Mesenchymal stem cell (in vitro differentiated cells and primary cell): ENCODE measurements at regions not wholly inside any gene's neighbourhood (a gene's known extent, or its start where the extent isn't known, plus 50 kb on each side); places are given as distances from the start of the nearest gene placed in this dataset.

ENCODE experiments used
- DNase-seq: peaks from one replicate; pipeline ENCODE4 v3.0.0-alpha.2; 2013
- H2AFZ ChIP-seq: one replicate; pipeline ENCODE4 v1.6.1; 2013; ENCODE audit warnings: low read depth, mild to moderate bottlenecking, control low read depth, inconsistent platforms, low read length, moderate library complexity
- H2AK5ac ChIP-seq: 2 replicates; pipeline ENCODE4 v1.6.1; 2013; ENCODE audit warnings: low read length, moderate library complexity, mild to moderate bottlenecking, inconsistent platforms; ENCODE audit not compliant: severe bottlenecking
- H2BK120ac ChIP-seq: one replicate; pipeline ENCODE4 v1.6.1; 2013; ENCODE audit warnings: low read depth, mild to moderate bottlenecking, inconsistent platforms, low read length, moderate library complexity
- H2BK12ac ChIP-seq, 2 experiments: one replicate each; pipeline ENCODE4 v1.6.1; 2013; ENCODE audit warnings: inconsistent platforms in 2 of 2, low read length in 2 of 2, mild to moderate bottlenecking in 2 of 2, moderate library complexity in 2 of 2, control low read depth in 1 of 2
- H2BK15ac ChIP-seq: one replicate; pipeline ENCODE4 v1.6.1; 2013; ENCODE audit warnings: mild to moderate bottlenecking, low read depth, inconsistent platforms; ENCODE audit not compliant: poor library complexity, severe bottlenecking
- H2BK5ac ChIP-seq: 2 replicates; pipeline ENCODE4 v1.6.1; 2013; ENCODE audit warnings: low read depth, mild to moderate bottlenecking, low read length, control low read depth, inconsistent platforms; ENCODE audit not compliant: poor library complexity, severe bottlenecking
- H3K14ac ChIP-seq, 2 experiments: one replicate each; pipeline ENCODE4 v1.6.1; 2013; ENCODE audit warnings: inconsistent platforms in 2 of 2, low read length in 2 of 2, control low read depth in 1 of 2, mild to moderate bottlenecking in 1 of 2, moderate library complexity in 1 of 2
- H3K18ac ChIP-seq, 2 experiments: one replicate each; pipeline ENCODE4 v1.6.1; 2013; ENCODE audit warnings: inconsistent platforms in 2 of 2, low read length in 2 of 2, control low read depth in 1 of 2, low read depth in 1 of 2, mild to moderate bottlenecking in 1 of 2
- H3K23ac ChIP-seq, 2 experiments: one replicate each; pipeline ENCODE4 v1.6.1; 2013; ENCODE audit warnings: inconsistent platforms in 2 of 2, low read length in 2 of 2, mild to moderate bottlenecking in 2 of 2, moderate library complexity in 2 of 2, control low read depth in 1 of 2
- H3K27ac ChIP-seq: 2 replicates; pipeline ENCODE4 v1.5.1; 2013; ENCODE audit warnings: mild to moderate bottlenecking, moderate library complexity, low read length, control low read depth, inconsistent platforms; ENCODE audit not compliant: poor library complexity, severe bottlenecking
- H3K27me3 ChIP-seq, 2 experiments: 2 replicates each; pipeline versions ENCODE4 v1.6.1 to v1.7.0; 2013; ENCODE audit warnings: low read length in 2 of 2, mild to moderate bottlenecking in 2 of 2, moderate library complexity in 2 of 2, control low read depth in 1 of 2, inconsistent platforms in 1 of 2; ENCODE audit not compliant: control insufficient read depth in 1 of 2, insufficient read depth in 1 of 2
- H3K36me3 ChIP-seq, 2 experiments: 2 replicates each; pipeline versions ENCODE4 v1.6.1 to v1.7.0; 2013; ENCODE audit warnings: low read length in 2 of 2, control low read depth in 1 of 2, inconsistent platforms in 1 of 2, low read depth in 1 of 2, mild to moderate bottlenecking in 1 of 2; ENCODE audit not compliant: insufficient read depth in 2 of 2, control insufficient read depth in 1 of 2
- H3K4ac ChIP-seq, 2 experiments: one replicate each; pipeline ENCODE4 v1.6.1; 2013; ENCODE audit warnings: inconsistent platforms in 2 of 2, low read length in 2 of 2, mild to moderate bottlenecking in 2 of 2, moderate library complexity in 2 of 2, control low read depth in 1 of 2, low read depth in 1 of 2
- H3K4me1 ChIP-seq: 2 replicates; pipeline ENCODE4 v1.6.1; 2013; ENCODE audit warnings: low read depth, low read length, control low read depth; ENCODE audit not compliant: control insufficient read depth, insufficient read depth
- H3K4me2 ChIP-seq: 2 replicates; pipeline ENCODE4 v1.6.1; 2013; ENCODE audit warnings: low read length, mild to moderate bottlenecking, inconsistent platforms; ENCODE audit not compliant: poor library complexity, severe bottlenecking
- H3K4me3 ChIP-seq, 2 experiments: 2 replicates each; pipeline versions ENCODE4 v1.5.1 to v1.7.0; 2013; ENCODE audit warnings: low read length in 2 of 2, mild to moderate bottlenecking in 2 of 2, control low read depth in 1 of 2, low read depth in 1 of 2; ENCODE audit not compliant: insufficient read depth in 1 of 2
- H3K79me1 ChIP-seq: replicated peaks from 2 replicates; pipeline ENCODE4 v1.6.1; 2013; ENCODE audit warnings: mild to moderate bottlenecking, control low read depth, low read length, inconsistent platforms; ENCODE audit not compliant: poor library complexity, severe bottlenecking
- H3K9ac ChIP-seq: 2 replicates; pipeline ENCODE4 v1.7.0; 2013; ENCODE audit warnings: mild to moderate bottlenecking, low read length, moderate library complexity
- H3K9me3 ChIP-seq: 2 replicates; pipeline ENCODE4 v1.7.0; 2013; ENCODE audit warnings: mild to moderate bottlenecking, low read length; ENCODE audit not compliant: control insufficient read depth
- H4K8ac ChIP-seq: one replicate; pipeline ENCODE4 v1.6.1; 2013; ENCODE audit warnings: inconsistent platforms, mild to moderate bottlenecking, low read length, moderate library complexity
- H4K91ac ChIP-seq: one replicate; pipeline ENCODE4 v1.6.1; 2013; ENCODE audit warnings: mild to moderate bottlenecking, low read length, inconsistent platforms
- WGBS: methylation state at CpG from one replicate; pipeline ENCODE4 v1.1.7; 2013; ENCODE audit warnings: mixed read lengths; 5-methylcytosine and 5-hydroxymethylcytosine counted together

DNA sequence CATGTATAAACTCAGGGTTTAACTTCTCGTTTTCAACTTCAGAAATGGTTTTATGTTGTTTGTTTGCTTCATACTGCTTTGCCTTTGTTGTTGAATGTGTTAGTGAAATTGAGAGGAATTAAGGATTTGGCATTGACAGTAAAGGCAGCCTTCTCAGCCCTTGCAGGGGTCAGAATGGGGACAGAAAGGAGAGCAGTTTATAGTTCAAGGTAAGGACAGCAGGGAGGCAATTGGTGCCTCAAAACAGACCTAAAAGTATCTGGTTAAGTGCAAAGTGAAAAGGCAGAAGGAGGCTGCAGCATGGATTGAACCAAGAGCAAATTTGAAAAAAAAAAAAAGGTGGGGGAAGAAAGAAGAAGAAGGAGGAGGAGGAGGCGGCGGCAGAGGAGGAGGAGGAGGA is 835.0 kb upstream of the ADGRL3 start:
- H3K23ac ChIP-seq = no peak overlapping the region
- no peak overlapping the region for H2AFZ ChIP-seq
- DNase-seq = no peak
- H4K91ac ChIP-seq = no peak overlapping the region
- no peak overlapping the region for H2BK15ac ChIP-seq
- WGBS = 52% methylated on average over 1 of the region's 3 CpGs
- H3K9ac ChIP-seq = no peak overlapping the region
- no peak overlapping the region for H2BK120ac ChIP-seq
- H3K14ac ChIP-seq = no peak overlapping the region
- H3K4me1 ChIP-seq = no peaks in the 10 kb centered on the region
- no peaks in the 10 kb centered on the region for H3K79me1 ChIP-seq
- H3K18ac ChIP-seq = no peak overlapping the region
- H3K9me3 ChIP-seq = no peaks in the 10 kb centered on the region
- no peaks in the 10 kb centered on the region for H3K27me3 ChIP-seq
- H2BK5ac ChIP-seq = no peak overlapping the region
- H2AK5ac ChIP-seq = no peak overlapping the region
- no peak overlapping the region for H3K4ac ChIP-seq
- no peak overlapping the region for H3K4me3 ChIP-seq
- no peak overlapping the region for H4K8ac ChIP-seq
- H2BK12ac ChIP-seq = no peak overlapping the region
- H3K4me2 ChIP-seq = no peak overlapping the region
- no peaks in the 10 kb centered on the region for H3K36me3 ChIP-seq
- no peak overlapping the region for H3K27ac ChIP-seq

DNA sequence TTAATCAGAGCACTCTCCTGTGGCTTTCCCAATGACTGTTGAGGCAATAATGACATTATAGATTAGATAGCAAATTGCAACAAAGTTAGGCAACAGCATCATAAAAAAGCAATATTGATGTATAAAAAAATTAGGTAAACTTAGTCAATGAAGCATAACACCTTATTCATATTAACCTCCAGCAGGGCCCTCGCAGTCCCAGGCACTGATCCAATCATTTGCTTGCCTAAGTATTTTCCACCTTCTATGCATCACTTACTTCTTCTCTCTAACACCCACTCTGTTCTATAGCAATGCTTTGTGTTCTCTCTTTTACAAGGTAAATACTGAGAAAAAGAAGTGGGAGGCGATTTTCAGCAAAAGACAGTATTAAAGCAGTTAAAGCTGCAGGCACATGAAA is 833.5 kb upstream of the ADGRL3 start:
- Histone ChIP-seq H3K4me2 (no peak overlapping the region), H2BK15ac (no peak overlapping the region), H3K9ac (no peak overlapping the region), H4K91ac (no peak overlapping the region), H3K36me3 (no peaks in the 10 kb centered on the region), H2AFZ (no peak overlapping the region), H3K9me3 (no peaks in the 10 kb centered on the region), H2AK5ac (no peak overlapping the region), H3K27me3 (no peaks in the 10 kb centered on the region), H2BK5ac (no peak overlapping the region), H3K27ac (no peak overlapping the region), H3K79me1 (no peaks in the 10 kb centered on the region), H2BK120ac (no peak overlapping the region), H2BK12ac (no peak overlapping the region), H3K4me1 (no peaks in the 10 kb centered on the region), H3K4ac (no peak overlapping the region), H3K23ac (no peak overlapping the region), H3K18ac (no peak overlapping the region), H4K8ac (no peak overlapping the region), H3K4me3 (no peak overlapping the region), H3K14ac (no peak overlapping the region)
- WGBS = 64% methylated on average over 2 of the region's 2 CpGs
- no peak for DNase-seq

DNA sequence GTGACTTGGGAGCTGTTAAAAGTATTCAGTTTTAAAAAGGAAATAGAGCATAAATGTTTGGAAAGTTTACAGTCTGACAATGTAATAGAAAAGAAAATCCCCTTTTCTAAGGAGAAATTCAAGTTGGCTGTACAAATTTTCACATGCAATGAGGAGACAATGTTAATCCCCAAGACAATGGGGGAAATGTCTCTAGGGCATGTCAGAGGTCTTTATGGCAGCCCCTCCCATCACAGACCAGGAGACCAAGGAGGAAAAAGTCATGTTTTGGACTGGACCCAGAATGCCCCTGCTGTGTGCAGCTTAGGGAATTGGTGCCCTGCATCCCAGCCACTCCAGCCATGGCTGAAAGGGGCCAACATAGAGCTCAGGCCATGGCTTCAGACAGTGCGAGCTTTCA is 831.1 kb upstream of the ADGRL3 start:
- no peak overlapping the region for H2AFZ ChIP-seq
- no peak overlapping the region for H2BK15ac ChIP-seq
- H3K4me2 ChIP-seq = no peak overlapping the region
- no peak overlapping the region for H3K9ac ChIP-seq
- no peak for DNase-seq
- H3K4me1 ChIP-seq = no peaks in the 10 kb centered on the region
- no peak overlapping the region for H3K4me3 ChIP-seq
- H3K79me1 ChIP-seq = no peaks in the 10 kb centered on the region
- H3K18ac ChIP-seq = no peak overlapping the region
- no peak overlapping the region for H3K27ac ChIP-seq
- H2AK5ac ChIP-seq = no peak overlapping the region
- H3K23ac ChIP-seq = no peak overlapping the region
- 77% methylated on average over 1 of the region's 1 CpG for WGBS
- no peak overlapping the region for H2BK120ac ChIP-seq
- H2BK12ac ChIP-seq = no peak overlapping the region
- H4K91ac ChIP-seq = no peak overlapping the region
- no peaks in the 10 kb centered on the region for H3K9me3 ChIP-seq
- no peak overlapping the region for H3K4ac ChIP-seq
- H3K27me3 ChIP-seq = no peaks in the 10 kb centered on the region
- H2BK5ac ChIP-seq = no peak overlapping the region
- H3K36me3 ChIP-seq = no peaks in the 10 kb centered on the region
- no peak overlapping the region for H4K8ac ChIP-seq
- no peak overlapping the region for H3K14ac ChIP-seq

DNA sequence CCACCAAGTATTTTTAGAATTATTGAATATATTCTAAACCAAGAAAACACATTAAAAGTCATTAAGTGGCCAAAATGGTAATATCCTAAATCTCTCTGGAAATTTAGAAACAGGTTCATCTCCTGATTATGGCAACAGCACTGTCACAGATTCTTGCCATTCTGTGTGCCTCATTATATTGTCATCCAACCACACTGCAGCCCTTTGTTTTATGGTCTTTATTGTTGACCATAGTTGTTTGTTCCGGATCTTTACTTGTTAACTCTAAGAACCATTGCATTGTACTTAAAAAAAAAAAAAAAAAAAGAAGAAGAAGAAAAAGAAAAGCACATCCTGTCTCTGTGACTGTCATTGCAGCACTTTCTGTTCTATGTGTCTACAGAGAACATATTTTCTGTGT is 822.1 kb upstream of the ADGRL3 start:
- H3K23ac ChIP-seq = no peak overlapping the region
- WGBS = no CpG with 5 or more reads among the region's 1 CpG
- H2BK15ac ChIP-seq = no peak overlapping the region

More for the DNA sequence above, 822.1 kb upstream of the ADGRL3 start:
- Histone ChIP-seq H2BK12ac (no peak overlapping the region), H3K27me3 (no peaks in the 10 kb centered on the region), H2AK5ac (no peak overlapping the region), H2BK120ac (no peak overlapping the region), H3K4me2 (no peak overlapping the region), H3K79me1 (no peaks in the 10 kb centered on the region), H2AFZ (no peak overlapping the region), H3K36me3 (no peaks in the 10 kb centered on the region), H3K27ac (no peak overlapping the region), H2BK5ac (no peak overlapping the region), H4K91ac (no peak overlapping the region), H3K4ac (no peak overlapping the region), H4K8ac (no peak overlapping the region), H3K4me1 (no peaks in the 10 kb centered on the region), H3K14ac (no peak overlapping the region), H3K4me3 (no peak overlapping the region), H3K18ac (no peak overlapping the region), H3K9me3 (no peaks in the 10 kb centered on the region), H3K9ac (no peak overlapping the region)
- no peak for DNase-seq
